ENCODE measurements at regions not wholly inside any gene's neighbourhood (a gene's known extent, or its start where the extent isn't known, plus 50 kb on each side); places are given as distances from the start of the nearest gene placed in this dataset.

DNA sequence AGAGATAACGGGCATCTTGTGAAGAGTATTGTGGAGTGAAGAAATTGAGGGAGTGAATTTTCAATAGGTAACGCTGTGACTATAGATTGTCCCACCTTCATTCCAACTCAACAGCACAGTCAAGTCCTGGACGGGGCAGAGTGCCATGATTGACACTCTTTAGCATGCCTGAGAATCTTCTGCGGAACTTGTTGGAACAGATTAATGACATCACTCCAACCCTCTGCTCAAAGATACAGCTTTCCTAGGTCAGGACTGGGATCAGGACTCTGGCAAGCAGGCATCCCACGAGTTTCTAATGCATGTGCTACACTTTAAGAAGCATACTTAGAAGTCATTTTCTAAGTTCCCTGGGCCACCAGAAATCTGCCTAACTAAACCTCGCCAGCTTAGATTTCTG lies 267.6 kb upstream of the CFAP20DC start:
- TF ChIP-seq CTCF (IDR thresholded peaks at IDR 0.05; ENCODE audit: insufficient read depth, low read length) (no peak), POLR2AphosphoS5 (IDR thresholded peaks at IDR 0.05; ENCODE audit: low read depth) (no peak), GABPA (IDR thresholded peaks at IDR 0.05; ENCODE audit: low read depth) (no peak), REST (IDR thresholded peaks at IDR 0.05; ENCODE audit: insufficient replicate concordance, low read depth) (no peak), SPI1 (IDR thresholded peaks at IDR 0.05; ENCODE audit: borderline replicate concordance, low read depth) (no peak)

All from HL-60 (cell line).